ENCODE measurements at regions not wholly inside any gene's neighbourhood (a gene's known extent, or its start where the extent isn't known, plus 50 kb on each side); places are given as distances from the start of the nearest gene placed in this dataset.
"Not testable (repeated sequence)": the region's sequence is repeated elsewhere in the genome, so short reads cannot be mapped to it uniquely, and the experiment has no call there.

- Histone ChIP-seq H3K27ac (ENCODE audit: low read depth in 1 of 3, low read length in 2 of 3) (no peak overlapping the region), H3K4me3 (ENCODE audit: low read depth in 1 of 3, low read length in 3 of 3) (no peak overlapping the region), H3K27me3 (ENCODE audit: control insufficient read depth in 3 of 3, insufficient read depth in 3 of 3, low read length in 3 of 3) (no peaks in the 10 kb centered on the region), H3K9me3 (ENCODE audit: control insufficient read depth in 2 of 2, insufficient read depth in 1 of 2, low read depth in 1 of 2, low read length in 1 of 2) (no peaks in the 10 kb centered on the region), H3K4me1 (ENCODE audit: control insufficient read depth in 3 of 3, insufficient read depth in 2 of 3, low read depth in 1 of 3, low read length in 2 of 3) (no peaks in the 10 kb centered on the region), H3K36me3 (ENCODE audit: control insufficient read depth in 3 of 3, insufficient read depth in 2 of 3, low read depth in 1 of 3, low read length in 3 of 3) (no peaks in the 10 kb centered on the region)
- FAIRE-seq (no peak), DNase-seq (no peak)
- 53 to 87% (median 72%) methylated on average over 2 of the region's 2 CpGs for WGBS, 3 donors
These were observed 160.7 kb upstream of the LRFN5 start for GRCh38 chr14:41446008-41446407.

DNA sequence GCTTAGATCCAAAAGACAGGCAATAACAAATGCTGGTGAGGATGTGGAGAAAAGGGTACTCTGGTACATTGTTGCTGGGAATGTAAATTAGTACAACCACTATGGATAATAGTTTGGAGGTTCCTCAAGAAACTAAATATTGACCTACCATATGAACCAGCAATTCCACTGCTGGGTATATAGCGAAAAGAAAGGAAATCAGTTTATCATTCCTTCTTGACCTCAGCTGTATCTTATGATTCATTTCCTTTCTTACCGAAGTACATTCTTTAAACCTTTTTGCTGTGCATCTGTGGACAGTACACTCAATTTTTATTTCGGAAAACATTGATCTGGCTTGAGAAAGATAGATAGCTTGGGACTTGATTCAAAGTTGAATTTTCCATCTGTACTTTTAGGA is 183.2 kb upstream of the LRFN5 start:
- FAIRE-seq (no peak), DNase-seq (no peak)
- no peaks in the 10 kb centered on the region for H3K4me1 ChIP-seq (ENCODE audit: control insufficient read depth in 3 of 3, insufficient read depth in 2 of 3, low read depth in 1 of 3, low read length in 2 of 3)
- no peaks in the 10 kb centered on the region for H3K27me3 ChIP-seq (ENCODE audit: control insufficient read depth in 3 of 3, insufficient read depth in 3 of 3, low read length in 3 of 3)
- WGBS, 3 donors, result 85 to 90% (median 87%) methylated on average over 3 of the region's 3 CpGs
- H3K27ac ChIP-seq (ENCODE audit: low read depth in 1 of 3, low read length in 2 of 3), result no peak overlapping the region
- H3K36me3 ChIP-seq (ENCODE audit: control insufficient read depth in 3 of 3, insufficient read depth in 2 of 3, low read depth in 1 of 3, low read length in 3 of 3), result no peaks in the 10 kb centered on the region
- H3K4me3 ChIP-seq (ENCODE audit: low read depth in 1 of 3, low read length in 3 of 3), result no peak overlapping the region
- H3K9me3 ChIP-seq (ENCODE audit: control insufficient read depth in 2 of 2, insufficient read depth in 1 of 2, low read depth in 1 of 2, low read length in 1 of 2), result no peaks in the 10 kb centered on the region

- H3K9me3 ChIP-seq (ENCODE audit: control insufficient read depth in 2 of 2, insufficient read depth in 1 of 2, low read depth in 1 of 2, low read length in 1 of 2); H3K27me3 ChIP-seq (ENCODE audit: control insufficient read depth in 3 of 3, insufficient read depth in 3 of 3, low read length in 3 of 3); DNase-seq; FAIRE-seq; H3K4me3 ChIP-seq (ENCODE audit: low read depth in 1 of 3, low read length in 3 of 3); H3K36me3 ChIP-seq (ENCODE audit: control insufficient read depth in 3 of 3, insufficient read depth in 2 of 3, low read depth in 1 of 3, low read length in 3 of 3); H3K4me1 ChIP-seq (ENCODE audit: control insufficient read depth in 3 of 3, insufficient read depth in 2 of 3, low read depth in 1 of 3, low read length in 2 of 3); H3K27ac ChIP-seq (ENCODE audit: low read depth in 1 of 3, low read length in 2 of 3): not testable (repeated sequence)
- WGBS, 3 donors, result 94 to 97% (median 96%) methylated on average over 6 of the region's 6 CpGs
These were observed 185.4 kb upstream of the LRFN5 start for GRCh38 chr14:41421308-41421707.

DNA sequence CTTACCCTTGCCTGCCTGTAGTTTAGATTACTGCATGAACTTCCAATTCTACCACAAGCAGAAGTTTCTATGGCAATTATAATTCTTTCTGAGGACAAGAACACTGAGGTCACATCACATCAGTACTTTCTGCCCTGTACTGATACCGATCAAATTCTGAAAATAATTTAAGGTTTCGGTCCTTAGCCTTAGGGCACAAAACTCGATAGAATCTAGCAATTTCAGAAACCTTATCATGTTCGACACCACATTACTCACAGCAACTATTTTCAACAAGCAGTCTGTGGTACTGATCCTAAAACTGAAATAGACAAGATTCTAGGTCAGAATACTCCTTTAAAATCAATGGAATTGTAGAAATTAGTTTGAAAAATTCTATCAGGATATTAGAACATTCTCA is 187.0 kb upstream of the LRFN5 start:
- Histone ChIP-seq H3K4me3 (ENCODE audit: low read depth in 1 of 3, low read length in 3 of 3) (no peak overlapping the region), H3K27me3 (ENCODE audit: control insufficient read depth in 3 of 3, insufficient read depth in 3 of 3, low read length in 3 of 3) (no peaks in the 10 kb centered on the region), H3K36me3 (ENCODE audit: control insufficient read depth in 3 of 3, insufficient read depth in 2 of 3, low read depth in 1 of 3, low read length in 3 of 3) (no peaks in the 10 kb centered on the region), H3K9me3 (ENCODE audit: control insufficient read depth in 2 of 2, insufficient read depth in 1 of 2, low read depth in 1 of 2, low read length in 1 of 2) (no peaks in the 10 kb centered on the region), H3K4me1 (ENCODE audit: control insufficient read depth in 3 of 3, insufficient read depth in 2 of 3, low read depth in 1 of 3, low read length in 2 of 3) (no peaks in the 10 kb centered on the region), H3K27ac (ENCODE audit: low read depth in 1 of 3, low read length in 2 of 3) (no peak overlapping the region)
- 90 to 93% (median 91%) methylated on average over 4 of the region's 4 CpGs for WGBS, 3 donors
- DNase-seq, result no peak
- no peak for FAIRE-seq

DNA sequence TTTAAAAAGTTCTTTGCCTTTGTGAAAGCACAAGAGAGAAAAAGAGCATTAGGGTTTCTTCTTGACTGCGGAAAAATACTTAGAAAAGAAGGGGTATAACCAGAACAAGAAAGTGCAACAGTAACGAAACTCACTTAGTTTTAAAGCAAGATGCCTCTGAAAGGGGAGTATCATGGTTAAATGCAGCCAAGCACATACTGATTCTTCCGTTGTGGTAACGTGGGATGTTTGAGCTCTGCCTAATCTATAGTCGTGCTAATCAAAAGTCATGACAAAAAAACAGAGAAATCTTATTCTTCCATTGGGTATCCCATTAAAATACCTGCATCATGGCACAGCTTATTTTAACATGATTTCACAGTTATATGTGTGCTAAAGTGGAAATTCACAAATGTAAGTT is 187.8 kb upstream of the LRFN5 start:
- no peak for FAIRE-seq
- 72 to 77% (median 74%) methylated on average over 5 of the region's 5 CpGs for WGBS, 3 donors
- no peaks in the 10 kb centered on the region for H3K27me3 ChIP-seq (ENCODE audit: control insufficient read depth in 3 of 3, insufficient read depth in 3 of 3, low read length in 3 of 3)
- no peak overlapping the region for H3K27ac ChIP-seq (ENCODE audit: low read depth in 1 of 3, low read length in 2 of 3)
- no peak overlapping the region for H3K4me3 ChIP-seq (ENCODE audit: low read depth in 1 of 3, low read length in 3 of 3)
- H3K9me3 ChIP-seq (ENCODE audit: control insufficient read depth in 2 of 2, insufficient read depth in 1 of 2, low read depth in 1 of 2, low read length in 1 of 2), result no peaks in the 10 kb centered on the region
- DNase-seq, result no peak
- no peaks in the 10 kb centered on the region for H3K4me1 ChIP-seq (ENCODE audit: control insufficient read depth in 3 of 3, insufficient read depth in 2 of 3, low read depth in 1 of 3, low read length in 2 of 3)
- H3K36me3 ChIP-seq (ENCODE audit: control insufficient read depth in 3 of 3, insufficient read depth in 2 of 3, low read depth in 1 of 3, low read length in 3 of 3), result no peaks in the 10 kb centered on the region

DNA sequence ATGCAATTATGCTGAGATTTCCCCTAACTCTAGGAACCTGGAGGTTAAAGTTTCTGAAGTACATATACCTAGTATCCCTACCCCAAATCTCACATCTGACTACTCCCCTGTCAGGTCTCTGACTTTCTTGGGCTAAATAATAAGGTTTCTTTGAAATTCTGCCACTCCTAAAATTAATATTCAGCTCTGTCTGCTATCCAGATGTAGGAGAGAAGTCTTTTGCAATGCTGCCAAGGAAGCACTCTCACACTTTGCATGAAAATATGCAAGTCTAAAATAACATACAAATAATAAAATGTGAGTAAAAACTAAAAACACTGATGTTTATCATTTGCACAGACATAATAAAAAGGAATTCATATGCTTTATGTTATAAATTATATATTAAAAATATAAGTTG is 196.9 kb upstream of the LRFN5 start:
- H3K36me3 ChIP-seq (ENCODE audit: control insufficient read depth in 3 of 3, insufficient read depth in 2 of 3, low read depth in 1 of 3, low read length in 3 of 3), result no peaks in the 10 kb centered on the region
- no peak for DNase-seq
- no peaks in the 10 kb centered on the region for H3K9me3 ChIP-seq (ENCODE audit: control insufficient read depth in 2 of 2, insufficient read depth in 1 of 2, low read depth in 1 of 2, low read length in 1 of 2)
- peaks cover 0 to 1% (median 0%) of the 10 kb centered on the region in 3 donors for H3K27me3 ChIP-seq (ENCODE audit: control insufficient read depth in 3 of 3, insufficient read depth in 3 of 3, low read length in 3 of 3)
- no peaks in the 10 kb centered on the region for H3K4me1 ChIP-seq (ENCODE audit: control insufficient read depth in 3 of 3, insufficient read depth in 2 of 3, low read depth in 1 of 3, low read length in 2 of 3)
- no peak overlapping the region for H3K27ac ChIP-seq (ENCODE audit: low read depth in 1 of 3, low read length in 2 of 3)
- FAIRE-seq, result no peak
- no peak overlapping the region for H3K4me3 ChIP-seq (ENCODE audit: low read depth in 1 of 3, low read length in 3 of 3)

DNA sequence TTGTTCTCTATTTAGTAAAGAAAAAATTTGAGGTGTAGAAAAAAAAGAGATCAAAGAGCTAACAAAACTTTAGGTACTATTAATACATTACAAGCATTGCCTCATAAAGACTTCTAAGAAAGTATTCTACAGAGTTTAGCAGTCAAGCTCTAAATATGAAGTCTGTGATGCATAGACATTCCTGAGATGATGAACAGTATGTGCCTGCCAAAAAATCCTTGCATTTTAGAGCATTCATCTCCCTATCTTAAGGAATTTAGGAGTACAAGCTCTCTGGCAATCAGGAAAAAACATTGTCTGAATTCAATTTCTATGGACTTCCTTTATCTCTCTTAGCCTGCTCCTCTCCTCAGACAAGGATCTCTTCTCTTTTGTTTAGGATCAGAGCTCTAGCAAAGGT is 202.6 kb upstream of the LRFN5 start:
- no peaks in the 10 kb centered on the region for H3K9me3 ChIP-seq (ENCODE audit: control insufficient read depth in 2 of 2, insufficient read depth in 1 of 2, low read depth in 1 of 2, low read length in 1 of 2)
- DNase-seq (no peak), FAIRE-seq (no peak)
- no peak overlapping the region for H3K27ac ChIP-seq (ENCODE audit: low read depth in 1 of 3, low read length in 2 of 3)
- H3K36me3 ChIP-seq (ENCODE audit: control insufficient read depth in 3 of 3, insufficient read depth in 2 of 3, low read depth in 1 of 3, low read length in 3 of 3), result no peaks in the 10 kb centered on the region
- no peaks in the 10 kb centered on the region for H3K4me1 ChIP-seq (ENCODE audit: control insufficient read depth in 3 of 3, insufficient read depth in 2 of 3, low read depth in 1 of 3, low read length in 2 of 3)
- H3K27me3 ChIP-seq (ENCODE audit: control insufficient read depth in 3 of 3, insufficient read depth in 3 of 3, low read length in 3 of 3), result peaks cover 0 to 1% (median 0%) of the 10 kb centered on the region in 3 donors
- H3K4me3 ChIP-seq (ENCODE audit: low read depth in 1 of 3, low read length in 3 of 3), result no peak overlapping the region

- H3K4me1 ChIP-seq (ENCODE audit: control insufficient read depth in 3 of 3, insufficient read depth in 2 of 3, low read depth in 1 of 3, low read length in 2 of 3), result no peaks in the 10 kb centered on the region
- no peak overlapping the region for H3K27ac ChIP-seq (ENCODE audit: low read depth in 1 of 3, low read length in 2 of 3)
These were observed 203.3 kb upstream of the LRFN5 start for GRCh38 chr14:41403360-41403759.

GRCh38 chr14:41397926-41398325 is 208.8 kb upstream of the LRFN5 start:
- H3K4me3 ChIP-seq (ENCODE audit: low read depth in 1 of 3, low read length in 3 of 3), result no peak overlapping the region
- H3K27ac ChIP-seq (ENCODE audit: low read depth in 1 of 3, low read length in 2 of 3), result no peak overlapping the region
- H3K36me3 ChIP-seq (ENCODE audit: control insufficient read depth in 3 of 3, insufficient read depth in 2 of 3, low read depth in 1 of 3, low read length in 3 of 3), result no peaks in the 10 kb centered on the region
- DNase-seq, result no peak
- H3K4me1 ChIP-seq (ENCODE audit: control insufficient read depth in 3 of 3, insufficient read depth in 2 of 3, low read depth in 1 of 3, low read length in 2 of 3), result no peaks in the 10 kb centered on the region
- H3K27me3 ChIP-seq (ENCODE audit: control insufficient read depth in 3 of 3, insufficient read depth in 3 of 3, low read length in 3 of 3), result no peaks in the 10 kb centered on the region
- H3K9me3 ChIP-seq (ENCODE audit: control insufficient read depth in 2 of 2, insufficient read depth in 1 of 2, low read depth in 1 of 2, low read length in 1 of 2), result no peaks in the 10 kb centered on the region
- FAIRE-seq, result no peak

More at GRCh38 chr14:41403360-41403759, 203.3 kb upstream of the LRFN5 start:
- no peaks in the 10 kb centered on the region for H3K36me3 ChIP-seq (ENCODE audit: control insufficient read depth in 3 of 3, insufficient read depth in 2 of 3, low read depth in 1 of 3, low read length in 3 of 3)
- FAIRE-seq, result no peak
- H3K27me3 ChIP-seq (ENCODE audit: control insufficient read depth in 3 of 3, insufficient read depth in 3 of 3, low read length in 3 of 3), result peaks cover 0 to 1% (median 0%) of the 10 kb centered on the region in 3 donors
- no peak for DNase-seq
- H3K9me3 ChIP-seq (ENCODE audit: control insufficient read depth in 2 of 2, insufficient read depth in 1 of 2, low read depth in 1 of 2, low read length in 1 of 2), result no peaks in the 10 kb centered on the region
- H3K4me3 ChIP-seq (ENCODE audit: low read depth in 1 of 3, low read length in 3 of 3), result no peak overlapping the region
